HFF-Myc (cell line): ENCODE measurements at regions not wholly inside any gene's neighbourhood (a gene's known extent, or its start where the extent isn't known, plus 50 kb on each side); places are given as distances from the start of the nearest gene placed in this dataset.

Source experiments
- DNase-seq: peaks from one replicate; pipeline ENCODE4 v3.0.0-alpha.2; 2011; ENCODE audit warnings: low read depth; ENCODE audit errors: extremely low read depth
- H3K4me3 ChIP-seq: replicated peaks from 2 replicates; pipeline ENCODE4 v1.5.1; 2011; ENCODE audit warnings: low read depth, mild to moderate bottlenecking, control low read depth, low read length
- CTCF ChIP-seq: IDR thresholded peaks from 2 replicates; pipeline ENCODE4 v1.5.1; 2012; ENCODE audit warnings: mild to moderate bottlenecking, low read depth, low read length, control low read depth; ENCODE audit errors: missing control alignments

GRCh38 chr21:20737227-20737913, 260.8 kb upstream of the NCAM2 start:
- H3K4me3 ChIP-seq = no peak overlapping the region
- no peak for DNase-seq
- no peak for TF ChIP-seq CTCF

- peak; percentile 31 for TF ChIP-seq CTCF
- peak; percentile 2 for DNase-seq
- H3K4me3 ChIP-seq = no peak overlapping the region
Measured at GRCh38 chr21:20739421-20739820, 258.8 kb upstream of the NCAM2 start.

- TF ChIP-seq CTCF = no peak
- no peak overlapping the region for H3K4me3 ChIP-seq
- DNase-seq = no peak
Measured at GRCh38 chr21:20741445-20741844, 256.8 kb upstream of the NCAM2 start.

GRCh38 chr21:20760221-20760620, 238.0 kb upstream of the NCAM2 start:
- no peak for TF ChIP-seq CTCF
- no peak overlapping the region for H3K4me3 ChIP-seq
- DNase-seq = no peak

- H3K4me3 ChIP-seq = no peak overlapping the region
- DNase-seq = no peak
- no peak for TF ChIP-seq CTCF
Measured at GRCh38 chr21:20774737-20775136, 223.5 kb upstream of the NCAM2 start.

GRCh38 chr21:20779321-20779720, 218.9 kb upstream of the NCAM2 start:
- TF ChIP-seq CTCF = no peak
- H3K4me3 ChIP-seq = no peak overlapping the region
- DNase-seq = no peak

GRCh38 chr21:20783611-20784010, 214.6 kb upstream of the NCAM2 start:
- H3K4me3 ChIP-seq = no peak overlapping the region
- no peak for TF ChIP-seq CTCF
- DNase-seq = no peak
